ENCODE measurements at regions not wholly inside any gene's neighbourhood (a gene's known extent, or its start where the extent isn't known, plus 50 kb on each side); places are given as distances from the start of the nearest gene placed in this dataset.
"Not testable (repeated sequence)": the region's sequence is repeated elsewhere in the genome, so short reads cannot be mapped to it uniquely, and the experiment has no call there.

GRCh38 chrX:52271206-52271605, 86.5 kb downstream of the MAGED4 start:
- no peak overlapping the region for H3K4me3 ChIP-seq (ENCODE audit: low read depth, low read length)
- peak; percentile 10 for DNase-seq (ENCODE audit: low read depth)
- peak; percentile 42 for TF ChIP-seq CTCF (conservative IDR thresholded peaks at IDR 0.05; ENCODE audit: low read depth, low read length)

DNA sequence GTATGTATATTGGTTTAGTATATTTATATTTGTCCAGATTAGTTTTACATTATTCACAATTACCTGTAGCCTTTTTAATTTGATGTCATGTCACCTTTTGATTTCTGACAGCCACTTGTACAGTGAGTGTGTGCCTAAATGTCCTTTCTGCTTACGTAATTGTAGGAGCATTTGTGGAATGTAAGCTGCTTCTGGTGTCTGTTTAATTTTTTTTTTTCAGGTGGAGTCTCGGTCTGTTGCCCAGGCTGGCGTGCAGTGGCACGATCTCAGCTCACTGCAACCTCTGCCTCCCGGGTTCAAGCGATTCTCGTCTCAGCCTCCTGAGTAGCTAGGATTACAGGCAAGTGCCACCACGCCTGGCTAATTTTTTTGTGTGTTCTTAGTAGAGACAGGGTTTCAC, 91.2 kb upstream of the XAGE2 start:
- no peak for DNase-seq (ENCODE audit: low read depth)
- TF ChIP-seq CTCF (conservative IDR thresholded peaks at IDR 0.05; ENCODE audit: low read depth, low read length) = no peak
- no peak overlapping the region for H3K4me3 ChIP-seq (ENCODE audit: low read depth, low read length)

DNA sequence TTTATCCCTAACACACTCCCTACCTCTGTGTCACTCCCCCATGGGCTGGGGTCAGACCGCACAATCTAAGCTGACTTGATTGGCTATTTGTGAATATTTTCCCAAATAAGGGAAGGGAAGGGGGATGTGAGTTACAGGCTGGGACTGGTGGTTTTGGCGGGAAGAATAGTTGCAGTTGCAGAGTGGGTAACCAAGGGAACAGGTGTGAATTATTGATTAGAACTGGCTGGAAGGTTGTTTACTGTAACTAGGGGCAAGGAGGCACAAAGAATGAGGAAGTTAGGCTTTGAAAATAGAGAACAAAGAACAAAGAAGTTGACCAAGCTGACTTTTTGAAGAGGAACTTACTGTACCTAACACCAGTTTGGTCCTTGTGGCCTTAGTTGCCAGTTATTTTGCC, 88.0 kb upstream of the XAGE2 start:
- no peak for TF ChIP-seq CTCF (conservative IDR thresholded peaks at IDR 0.05; ENCODE audit: low read depth, low read length)
- H3K4me3 ChIP-seq (ENCODE audit: low read depth, low read length) = no peak overlapping the region
- no peak for DNase-seq (ENCODE audit: low read depth)

- TF ChIP-seq CTCF (conservative IDR thresholded peaks at IDR 0.05; ENCODE audit: low read depth, low read length) = no peak
- H3K4me3 ChIP-seq (ENCODE audit: low read depth, low read length) = no peak overlapping the region
- no peak for DNase-seq (ENCODE audit: low read depth)
Observed at GRCh38 chrX:52284865-52285264, 84.0 kb upstream of the XAGE2 start.

DNA sequence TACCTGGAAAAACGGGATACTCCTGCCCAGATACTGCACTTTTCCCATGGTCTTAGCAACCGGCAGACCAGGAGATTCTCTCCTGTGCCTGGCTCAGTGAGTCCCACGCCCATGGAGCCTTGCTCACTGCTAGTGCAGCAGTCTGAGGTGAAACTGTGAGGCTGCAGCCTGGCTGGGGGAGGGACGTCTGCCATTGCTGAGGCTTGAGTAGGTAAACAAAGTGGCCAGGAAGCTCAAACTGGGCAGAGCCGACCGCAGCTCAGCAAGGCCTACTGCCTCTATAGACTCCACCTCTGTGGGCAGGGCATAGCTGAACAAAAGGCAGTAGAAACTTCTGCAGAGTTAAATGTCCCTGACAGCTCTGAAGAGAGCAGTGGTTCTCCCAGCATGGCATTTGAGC, 69.9 kb upstream of the XAGE2 start:
- not testable (repeated sequence) for DNase-seq (ENCODE audit: low read depth); H3K4me3 ChIP-seq (ENCODE audit: low read depth, low read length)

GRCh38 chrX:52308532-52308931, 60.3 kb upstream of the XAGE2 start:
- H3K4me3 ChIP-seq (ENCODE audit: low read depth, low read length); DNase-seq (ENCODE audit: low read depth): not testable (repeated sequence)

Measured in choroid plexus epithelial cell (primary cell).